ENCODE measurements at regions not wholly inside any gene's neighbourhood (a gene's known extent, or its start where the extent isn't known, plus 50 kb on each side); places are given as distances from the start of the nearest gene placed in this dataset.

DNA sequence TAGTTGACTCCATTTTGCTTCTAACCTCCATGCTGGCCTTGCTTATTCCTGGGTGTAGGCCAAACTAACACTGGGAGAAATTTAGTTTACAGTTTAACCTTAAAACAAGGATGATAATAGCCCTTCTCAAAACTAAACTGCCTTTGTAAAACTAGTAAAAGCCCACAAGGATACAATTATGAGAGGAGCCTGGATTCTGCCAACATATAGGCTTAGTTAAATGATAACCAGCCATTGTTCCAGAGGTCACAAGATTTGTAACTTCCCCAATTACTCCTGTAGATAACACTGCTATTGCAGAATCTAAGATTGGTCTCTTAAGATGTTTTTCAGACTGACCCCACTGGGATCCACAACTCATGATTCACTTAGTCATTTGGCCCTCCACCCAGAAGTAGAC, 2300.3 kb upstream of the C9orf72 start:
- TF ChIP-seq, protein P1, sequence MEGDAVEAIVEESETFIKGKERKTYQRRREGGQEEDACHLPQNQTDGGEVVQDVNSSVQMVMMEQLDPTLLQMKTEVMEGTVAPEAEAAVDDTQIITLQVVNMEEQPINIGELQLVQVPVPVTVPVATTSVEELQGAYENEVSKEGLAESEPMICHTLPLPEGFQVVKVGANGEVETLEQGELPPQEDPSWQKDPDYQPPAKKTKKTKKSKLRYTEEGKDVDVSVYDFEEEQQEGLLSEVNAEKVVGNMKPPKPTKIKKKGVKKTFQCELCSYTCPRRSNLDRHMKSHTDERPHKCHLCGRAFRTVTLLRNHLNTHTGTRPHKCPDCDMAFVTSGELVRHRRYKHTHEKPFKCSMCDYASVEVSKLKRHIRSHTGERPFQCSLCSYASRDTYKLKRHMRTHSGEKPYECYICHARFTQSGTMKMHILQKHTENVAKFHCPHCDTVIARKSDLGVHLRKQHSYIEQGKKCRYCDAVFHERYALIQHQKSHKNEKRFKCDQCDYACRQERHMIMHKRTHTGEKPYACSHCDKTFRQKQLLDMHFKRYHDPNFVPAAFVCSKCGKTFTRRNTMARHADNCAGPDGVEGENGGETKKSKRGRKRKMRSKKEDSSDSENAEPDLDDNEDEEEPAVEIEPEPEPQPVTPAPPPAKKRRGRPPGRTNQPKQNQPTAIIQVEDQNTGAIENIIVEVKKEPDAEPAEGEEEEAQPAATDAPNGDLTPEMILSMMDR (conservative IDR thresholded peaks at IDR 0.05; ENCODE audit: low read depth, low read length), result no peak
- TF ChIP-seq RAD21 (IDR thresholded peaks at IDR 0.05; ENCODE audit: low read length) (no peak), MAFK (IDR thresholded peaks at IDR 0.05; ENCODE audit: low read depth, low read length) (no peak), MAZ (IDR thresholded peaks at IDR 0.05; ENCODE audit: borderline replicate concordance, low read depth, low read length) (no peak), MXI1 (IDR thresholded peaks at IDR 0.05; ENCODE audit: borderline replicate concordance, low read depth, low read length) (no peak), NFE2L2 (IDR thresholded peaks at IDR 0.05; ENCODE audit: low read depth, low read length) (no peak), POLR2A (IDR thresholded peaks at IDR 0.05; ENCODE audit: low read depth, low read length) (no peak), SMC3 (IDR thresholded peaks at IDR 0.05; ENCODE audit: low read depth, low read length) (no peak), RCOR1 (IDR thresholded peaks at IDR 0.05; ENCODE audit: insufficient replicate concordance, low read length) (no peak)
